NCI-H2171 treated with DMSO at 0.1 percent for 48 hours (cell line): ENCODE measurements at regions not wholly inside any gene's neighbourhood (a gene's known extent, or its start where the extent isn't known, plus 50 kb on each side); places are given as distances from the start of the nearest gene placed in this dataset.

Experiments used
- DNase-seq: peaks from one replicate; lab custom pipeline; 2025; lab: John Stamatoyannopoulos, UW

GRCh38 chr6:139801571-139802321, 427.3 kb upstream of the CITED2 start:
- DNase-seq = no peak

- DNase-seq = no peak
Observed at GRCh38 chr6:139800837-139801236, 426.4 kb upstream of the CITED2 start.

DNA sequence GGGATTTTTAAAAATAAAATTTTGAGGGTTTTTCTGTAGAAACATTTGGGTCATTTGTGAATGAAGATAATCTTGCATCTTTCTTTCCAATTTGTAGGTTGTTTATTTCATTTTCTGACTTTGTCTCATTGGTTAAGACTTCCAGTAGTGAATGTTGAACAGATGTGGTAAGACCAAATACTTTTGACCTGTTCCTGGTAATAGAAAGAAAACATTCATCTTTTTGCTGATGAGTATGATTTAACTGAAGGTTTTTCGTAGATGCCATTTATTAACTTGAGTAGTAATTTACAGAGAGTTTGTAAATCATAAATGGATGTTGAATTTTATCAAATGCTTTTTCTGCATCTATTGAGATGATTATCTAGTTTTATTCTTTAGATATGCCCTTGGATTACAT, 416.1 kb upstream of the CITED2 start:
- DNase-seq = no peak

- DNase-seq = peak; percentile 10
Observed at GRCh38 chr6:139784222-139784769, 409.8 kb upstream of the CITED2 start.

- DNase-seq = peak; percentile 72
Observed at GRCh38 chr6:139779988-139780774, 405.7 kb upstream of the CITED2 start.

DNA sequence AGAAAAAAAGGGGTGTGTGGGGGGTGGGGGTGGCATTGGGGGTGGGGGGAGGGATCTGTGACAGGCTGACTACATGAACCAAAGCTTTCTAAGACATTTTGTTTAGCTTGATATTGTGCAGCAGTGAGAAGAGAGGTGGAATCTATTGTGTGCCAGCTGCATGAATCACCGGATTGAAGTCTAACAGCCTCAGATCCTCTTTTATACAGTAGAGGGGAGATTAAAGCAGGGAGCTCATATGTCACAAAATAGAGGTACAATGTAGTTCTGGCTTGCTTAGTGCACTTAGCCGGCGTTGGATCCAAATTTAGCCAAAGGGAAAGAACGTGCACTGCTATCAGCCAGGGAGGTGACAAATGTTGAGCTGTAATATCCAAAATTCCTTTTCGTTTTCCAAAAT, 404.2 kb upstream of the CITED2 start:
- peak; percentile 53 for DNase-seq

DNA sequence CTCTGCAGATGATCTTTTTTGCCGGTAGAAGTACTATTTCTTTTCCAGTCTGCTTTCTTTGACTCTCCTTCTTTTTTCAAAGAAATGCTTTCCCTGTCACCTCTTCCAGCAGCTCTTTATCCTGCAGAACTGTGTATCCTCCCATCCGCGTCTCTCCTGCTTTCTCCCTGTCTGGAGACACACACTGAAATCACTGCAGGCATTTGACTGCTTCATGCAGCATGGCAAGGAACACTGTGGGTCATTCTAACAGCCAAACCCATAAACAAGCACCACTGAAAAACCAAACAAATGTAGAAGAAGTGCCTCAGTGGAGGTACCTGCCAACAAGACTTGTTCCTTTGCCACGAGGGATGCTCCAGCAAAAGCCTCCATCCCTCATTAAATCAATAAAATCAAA, 403.7 kb upstream of the CITED2 start:
- DNase-seq = no peak

- DNase-seq = peak; percentile 79
Observed at GRCh38 chr6:139777202-139777970, 402.9 kb upstream of the CITED2 start.

- DNase-seq = no peak
Observed at GRCh38 chr6:139776041-139776440, 401.6 kb upstream of the CITED2 start.

DNA sequence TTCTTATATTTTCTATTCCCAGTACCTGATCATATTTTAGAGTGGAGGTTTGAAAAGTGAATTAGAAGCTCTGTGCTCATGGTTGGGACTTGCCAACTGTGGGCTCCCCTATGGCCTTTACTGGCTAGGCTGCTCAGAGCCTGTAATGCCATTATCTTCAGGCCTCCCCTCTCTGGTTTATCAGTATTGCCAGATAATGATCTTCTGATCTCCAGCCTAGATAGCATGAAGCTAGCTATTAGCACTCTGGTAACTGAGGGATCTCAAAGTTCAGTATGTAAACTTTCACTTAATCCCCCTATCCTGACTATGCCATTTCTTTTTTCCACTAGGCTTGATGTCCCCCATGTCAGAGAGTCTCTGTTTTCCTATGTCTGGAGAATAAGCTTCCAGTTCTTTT, 393.7 kb upstream of the CITED2 start:
- no peak for DNase-seq

- DNase-seq = no peak
Observed at GRCh38 chr6:139766796-139767195, 392.3 kb upstream of the CITED2 start.

DNA sequence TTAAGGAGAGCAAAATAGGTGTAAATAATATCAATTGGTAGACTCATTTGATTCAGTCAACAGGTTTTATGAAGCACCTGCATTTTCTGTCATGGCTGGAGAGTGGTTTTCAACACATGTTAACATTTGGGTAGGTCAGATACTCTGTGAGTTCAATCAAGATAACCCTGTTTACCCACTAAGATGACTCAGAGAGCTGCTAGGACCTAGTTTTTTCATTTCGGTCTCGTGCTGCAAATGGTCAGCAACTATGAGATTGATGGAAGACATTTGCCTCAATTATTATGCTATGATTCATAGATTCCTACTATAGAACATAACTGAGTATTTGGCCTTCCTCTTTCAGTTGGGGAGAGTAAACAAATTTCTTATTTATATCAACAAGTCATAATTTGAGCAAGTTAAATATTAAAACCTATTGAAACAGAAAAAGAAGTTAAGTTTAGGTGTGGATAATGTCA, 391.4 kb upstream of the CITED2 start:
- no peak for DNase-seq

GRCh38 chr6:139764498-139764986, 390.1 kb upstream of the CITED2 start:
- no peak for DNase-seq

DNA sequence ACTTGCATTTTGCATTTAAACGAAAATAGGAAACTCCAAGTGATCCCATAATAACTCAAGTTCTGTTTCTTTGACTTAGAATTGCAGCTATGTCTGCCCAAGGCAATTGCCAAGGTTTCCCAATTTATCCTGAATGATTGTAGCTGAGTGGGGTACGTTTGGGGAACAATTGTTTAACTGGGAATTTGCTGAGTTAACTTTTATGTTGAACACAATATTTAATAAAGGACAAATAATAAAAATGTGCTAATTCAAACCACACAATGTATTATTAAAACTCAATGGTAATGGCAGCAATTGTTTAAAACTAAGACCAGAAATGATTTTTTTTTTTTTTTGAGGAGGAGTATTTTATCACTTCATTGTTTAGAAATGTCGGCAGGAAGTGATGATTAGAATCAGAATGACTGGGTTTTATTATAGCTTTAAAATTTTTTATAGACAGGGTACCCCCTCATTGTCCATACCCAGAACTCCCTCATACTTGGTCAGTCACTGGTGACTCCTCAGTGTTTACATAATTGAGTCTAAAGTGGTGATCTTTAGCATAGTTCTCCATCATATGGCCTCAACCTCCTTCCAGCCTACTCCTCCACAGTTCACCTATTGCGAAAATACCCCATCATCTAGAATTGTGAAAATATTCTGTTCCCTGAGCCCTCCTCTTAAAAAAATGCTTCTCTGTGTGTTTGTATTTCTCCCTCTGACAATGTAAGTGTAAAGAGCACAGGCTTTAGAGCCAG, 389.2 kb upstream of the CITED2 start:
- DNase-seq = no peak

DNA sequence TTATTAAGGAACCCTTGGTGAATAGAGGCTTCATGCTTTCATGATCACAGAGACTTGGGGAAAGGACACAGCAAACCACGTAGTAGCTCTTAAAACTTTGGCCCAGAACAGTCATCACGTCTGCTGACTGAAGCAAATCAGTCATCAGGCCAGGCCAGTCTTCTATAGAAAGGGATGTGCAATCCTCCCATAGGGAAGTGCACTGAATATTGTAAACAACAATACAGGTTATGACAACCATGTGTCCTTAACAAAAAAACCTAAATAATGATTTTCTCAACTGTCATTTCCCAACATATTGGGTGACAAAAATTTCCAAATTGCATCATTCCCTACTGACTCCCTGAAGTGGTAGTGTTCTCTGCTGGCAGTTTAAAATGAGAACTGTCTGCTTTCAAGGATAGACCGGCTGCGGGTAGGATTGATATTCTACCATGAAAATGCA, 388.2 kb upstream of the CITED2 start:
- no peak for DNase-seq

GRCh38 chr6:139760128-139760527, 385.7 kb upstream of the CITED2 start:
- DNase-seq = no peak

GRCh38 chr6:139759086-139759485, 384.6 kb upstream of the CITED2 start:
- no peak for DNase-seq

DNA sequence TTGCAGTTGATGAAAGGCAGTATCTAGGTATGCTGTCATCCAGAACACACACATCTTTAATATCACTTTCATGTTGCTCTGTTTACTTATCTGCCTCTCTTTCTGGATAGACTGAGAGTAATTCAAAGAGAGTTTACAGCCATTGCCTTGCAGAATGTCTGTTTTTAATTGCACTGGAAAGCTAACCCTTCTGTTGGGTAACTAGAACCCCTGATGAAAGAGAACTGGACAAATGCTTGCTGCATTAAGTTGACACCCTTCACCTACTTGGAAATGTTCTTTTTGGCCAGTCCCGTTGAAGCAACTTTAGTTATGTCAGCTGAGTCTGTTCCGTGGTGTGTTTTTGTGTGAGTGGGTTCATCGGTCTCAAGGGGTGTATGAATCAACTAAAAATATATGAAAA, 383.8 kb upstream of the CITED2 start:
- peak; percentile 8 for DNase-seq

- DNase-seq = no peak
Observed at GRCh38 chr6:139757784-139758183, 383.3 kb upstream of the CITED2 start.

DNA sequence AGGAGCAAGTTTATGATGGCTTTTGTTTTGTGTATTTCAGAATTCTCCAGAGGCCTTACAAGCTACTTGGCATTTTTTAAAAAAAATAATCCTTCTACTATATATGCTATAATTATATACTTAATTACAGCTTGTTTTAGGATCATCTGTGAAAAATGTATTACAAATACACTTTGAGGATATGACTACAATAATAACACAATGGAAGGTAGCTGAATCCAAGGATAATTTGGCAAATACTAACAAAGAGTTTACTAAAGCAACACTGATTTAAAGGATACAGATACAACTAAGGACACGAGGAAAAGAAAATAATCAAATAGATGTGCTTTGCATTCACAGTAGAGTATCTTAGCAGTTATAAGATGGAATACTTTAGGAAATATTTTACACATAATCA, 381.9 kb upstream of the CITED2 start:
- no peak for DNase-seq
